Endothelial cell of umbilical vein (primary cell): ENCODE measurements at regions not wholly inside any gene's neighbourhood (a gene's known extent, or its start where the extent isn't known, plus 50 kb on each side); places are given as distances from the start of the nearest gene placed in this dataset.

Source experiments
- BruUV-seq: library from RNA; stranded (reverse); fragments of 400-500 nt; replicated peaks from 2 replicates; lab custom pipeline; 2021; lab: Mats Ljungman, UMichigan
- CTCF ChIA-PET: fragments of 300-600, 350-600 bp; sonication (Branson Sonifier 250); formaldehyde crosslinking; loops from one replicate; lab custom pipeline; 2021; ENCODE audit warnings: antibody characterized with exemption, inconsistent platforms; lab: Charles Lee
- POLR2A ChIA-PET: fragments of 300-600, 350-600 bp; sonication (Branson Sonifier 250); formaldehyde crosslinking; loops from one replicate; lab custom pipeline; 2021; ENCODE audit warnings: antibody characterized with exemption, inconsistent platforms; lab: Charles Lee
- DNase-seq: peaks from one replicate; pipeline ENCODE4 v3.0.0-alpha.2; 2011; ENCODE audit warnings: low read depth, low spot score
- FAIRE-seq: peaks from 2 replicates; lab custom pipeline; 2011; peaks lifted over from hg19 to GRCh38; lab: Jason Lieb, UNC
- H2AFZ ChIP-seq: 2 replicates; pipeline ENCODE4 v1.6.0; 2012; ENCODE audit warnings: low read depth, low read length, control low read depth, inconsistent platforms
- H3K27ac ChIP-seq: 2 replicates; pipeline ENCODE4 v1.5.1; 2011; ENCODE audit warnings: low read depth, mild to moderate bottlenecking, control low read depth, low read length, moderate library complexity; ENCODE audit not compliant: insufficient read depth
- H3K27me3 ChIP-seq, 2 experiments: 2 replicates each; pipeline versions ENCODE4 v1.6.0 to v1.6.1; 2011; ENCODE audit warnings: low read length in 2 of 2, mixed read lengths in 1 of 2; ENCODE audit not compliant: control insufficient read depth in 2 of 2, insufficient read depth in 2 of 2
- H3K36me3 ChIP-seq, 2 experiments: 2 replicates in 1 of 2; 3 replicates in 1 of 2; pipeline ENCODE4 v1.5.1; 2011; ENCODE audit warnings: low read length in 2 of 2, mild to moderate bottlenecking in 1 of 2, moderate library complexity in 1 of 2; ENCODE audit not compliant: control insufficient read depth in 2 of 2, insufficient read depth in 2 of 2; ENCODE audit errors: extremely low read depth in 1 of 2
- H3K4me1 ChIP-seq: 3 replicates; pipeline ENCODE4 v1.5.1; 2011; ENCODE audit warnings: mild to moderate bottlenecking, low read length; ENCODE audit not compliant: control insufficient read depth, insufficient read depth; ENCODE audit errors: extremely low read depth
- H3K4me2 ChIP-seq: 2 replicates; pipeline ENCODE4 v1.6.1; 2011; ENCODE audit warnings: low read length, control low read depth, mixed read lengths; ENCODE audit not compliant: insufficient read depth
- H3K4me3 ChIP-seq, 3 experiments: fragments of 200-600 bp in 1 of 3; sonication (generic), shearing (Covaris generic) in 1 of 3; replicated peaks in 1 of 3; 2 replicates each; pipeline ENCODE4 v1.5.1; 2011 to 2016; ENCODE audit warnings: control low read depth in 3 of 3, low read length in 3 of 3, mild to moderate bottlenecking in 2 of 3, inconsistent platforms in 1 of 3, low read depth in 1 of 3, moderate library complexity in 1 of 3; ENCODE audit not compliant: insufficient read depth in 1 of 3
- H3K79me2 ChIP-seq: 2 replicates; pipeline ENCODE4 v1.6.0; 2012; ENCODE audit warnings: low read length, inconsistent platforms; ENCODE audit not compliant: control insufficient read depth, insufficient read depth
- H3K9ac ChIP-seq: replicated peaks from 2 replicates; pipeline ENCODE3; 2011; ENCODE audit warnings: low read length, control low read depth; ENCODE audit not compliant: insufficient read depth; ENCODE audit errors: extremely low read depth
- H3K9me1 ChIP-seq: replicated peaks from 3 replicates; pipeline ENCODE4 v1.6.0; 2011; ENCODE audit warnings: mild to moderate bottlenecking, low read length; ENCODE audit not compliant: control insufficient read depth, insufficient read depth; ENCODE audit errors: extremely low read depth
- H3K9me3 ChIP-seq: replicated peaks from 2 replicates; pipeline ENCODE4 v1.5.1; 2012; ENCODE audit warnings: low read length, inconsistent platforms; ENCODE audit not compliant: control insufficient read depth, insufficient read depth
- H4K20me1 ChIP-seq: replicated peaks from 2 replicates; pipeline ENCODE3; 2011; ENCODE audit warnings: mild to moderate bottlenecking, low read length; ENCODE audit not compliant: control insufficient read depth, insufficient read depth; ENCODE audit errors: extremely low read depth
- EZH2 ChIP-seq: IDR thresholded peaks from 2 replicates; pipeline ENCODE4 v1.6.1; 2012; ENCODE audit warnings: borderline replicate concordance, low read depth, mild to moderate bottlenecking, moderate library complexity, low read length, inconsistent platforms; ENCODE audit not compliant: severe bottlenecking
- FOS ChIP-seq: IDR thresholded peaks from 2 replicates; pipeline ENCODE4 v1.6.1; 2011; ENCODE audit warnings: mild to moderate bottlenecking, low read length, moderate library complexity, borderline replicate concordance; ENCODE audit not compliant: insufficient read depth
- GATA2 ChIP-seq: IDR thresholded peaks from 2 replicates; pipeline ENCODE4 v1.7.0; 2011; ENCODE audit warnings: low read depth, mild to moderate bottlenecking, moderate library complexity, mixed read lengths, low read length; ENCODE audit not compliant: insufficient read length, insufficient read depth
- JUN ChIP-seq: IDR thresholded peaks from 2 replicates; pipeline ENCODE4 v1.6.1; 2011; ENCODE audit warnings: borderline replicate concordance, low read depth; ENCODE audit not compliant: insufficient read length, insufficient read depth
- MYC ChIP-seq: IDR thresholded peaks from one replicate; pipeline ENCODE4 v1.6.1; 2011; ENCODE audit warnings: mild to moderate bottlenecking, low read depth, low read length
- POLR2A ChIP-seq: IDR thresholded peaks from 2 replicates; pipeline ENCODE4 v1.6.1; 2012; ENCODE audit warnings: low read depth, mild to moderate bottlenecking, control low read depth, low read length
- POLR2AphosphoS5 ChIP-seq: IDR thresholded peaks from 2 replicates; pipeline ENCODE4 v1.6.1; 2012; ENCODE audit warnings: low read depth, mild to moderate bottlenecking, control low read depth, low read length, moderate library complexity; ENCODE audit not compliant: insufficient read depth
- dilution Hi-C: fragments of 300-500 bp; cut with MboI; formaldehyde crosslinking; loops from one replicate; pipeline ENCODE4 v1.15.0; 2019; ENCODE audit warnings: low sequenced_read_pairs; ENCODE audit not compliant: extremely low pct_ligation_motif_present
- intact Hi-C: fragments of 100-400 bp; cut with micrococcal nuclease; formaldehyde crosslinking; loops from one replicate; pipeline ENCODE4 v1.10.0; 2022
- TF ChIP-seq, protein P1 (sequence below): IDR thresholded peaks from 2 replicates; pipeline ENCODE4 v1.6.1; 2011; ENCODE audit not compliant: insufficient read depth, insufficient read length
- TF ChIP-seq, protein P2 (sequence below), 2 donors: IDR thresholded peaks; 1 replicate in 1 of 2; 2 replicates in 1 of 2; pipeline ENCODE4 v1.5.1; 2011; ENCODE audit warnings: low read length in 2 of 2, mild to moderate bottlenecking in 2 of 2, moderate library complexity in 2 of 2, control low read depth in 1 of 2, inconsistent platforms in 1 of 2, low read depth in 1 of 2; ENCODE audit not compliant: insufficient read depth in 1 of 2; ENCODE audit errors: extremely low read depth in 1 of 2

DNA sequence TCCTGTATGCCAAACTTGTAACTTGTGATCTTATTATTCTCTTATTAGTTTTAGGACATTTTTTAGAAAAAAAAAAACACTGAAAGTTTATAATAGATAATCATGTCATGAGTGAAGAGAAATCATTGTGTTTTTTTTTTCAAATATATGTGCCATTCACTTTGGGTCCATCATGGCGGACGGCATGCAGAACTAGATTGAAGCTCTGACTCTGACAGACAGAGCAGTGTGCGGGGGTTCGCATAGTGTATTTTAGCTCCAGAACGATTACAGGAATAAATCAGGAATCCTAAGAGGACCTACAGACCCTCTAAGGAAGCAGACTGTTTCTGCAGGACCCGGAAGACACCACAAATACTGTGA lies 484.4 kb upstream of the REG3G start:
- Histone ChIP-seq H3K9me3 (peaks cover 2% of the 10 kb centered on the region), H3K27ac (no peak overlapping the region), H3K79me2 (no peaks in the 10 kb centered on the region), H3K9me1 (no peaks in the 10 kb centered on the region), H3K9ac (no peak overlapping the region), H2AFZ (no peak overlapping the region), H3K4me2 (no peak overlapping the region), H3K27me3 (no peaks in the 10 kb centered on the region), H3K4me3 (no peak overlapping the region), H3K36me3 (no peaks in the 10 kb centered on the region), H3K4me1 (no peaks in the 10 kb centered on the region), H4K20me1 (no peaks in the 10 kb centered on the region)
- DNase-seq (no peak), FAIRE-seq (no peak)
- intact Hi-C loops (no loop called here), dilution Hi-C loops (no loop called here)
- BruUV-seq: no TSS peak
- ChIA-PET CTCF (no interaction called here), POLR2A (no interaction called here)
- no peak for TF ChIP-seq EZH2
- TF ChIP-seq, protein P1, sequence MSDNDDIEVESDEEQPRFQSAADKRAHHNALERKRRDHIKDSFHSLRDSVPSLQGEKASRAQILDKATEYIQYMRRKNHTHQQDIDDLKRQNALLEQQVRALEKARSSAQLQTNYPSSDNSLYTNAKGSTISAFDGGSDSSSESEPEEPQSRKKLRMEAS: no peak
- TF ChIP-seq, protein P2, sequence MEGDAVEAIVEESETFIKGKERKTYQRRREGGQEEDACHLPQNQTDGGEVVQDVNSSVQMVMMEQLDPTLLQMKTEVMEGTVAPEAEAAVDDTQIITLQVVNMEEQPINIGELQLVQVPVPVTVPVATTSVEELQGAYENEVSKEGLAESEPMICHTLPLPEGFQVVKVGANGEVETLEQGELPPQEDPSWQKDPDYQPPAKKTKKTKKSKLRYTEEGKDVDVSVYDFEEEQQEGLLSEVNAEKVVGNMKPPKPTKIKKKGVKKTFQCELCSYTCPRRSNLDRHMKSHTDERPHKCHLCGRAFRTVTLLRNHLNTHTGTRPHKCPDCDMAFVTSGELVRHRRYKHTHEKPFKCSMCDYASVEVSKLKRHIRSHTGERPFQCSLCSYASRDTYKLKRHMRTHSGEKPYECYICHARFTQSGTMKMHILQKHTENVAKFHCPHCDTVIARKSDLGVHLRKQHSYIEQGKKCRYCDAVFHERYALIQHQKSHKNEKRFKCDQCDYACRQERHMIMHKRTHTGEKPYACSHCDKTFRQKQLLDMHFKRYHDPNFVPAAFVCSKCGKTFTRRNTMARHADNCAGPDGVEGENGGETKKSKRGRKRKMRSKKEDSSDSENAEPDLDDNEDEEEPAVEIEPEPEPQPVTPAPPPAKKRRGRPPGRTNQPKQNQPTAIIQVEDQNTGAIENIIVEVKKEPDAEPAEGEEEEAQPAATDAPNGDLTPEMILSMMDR (IDR thresholded peaks at IDR 0.05; ENCODE audit: extremely low read depth in 1 of 2, insufficient read depth in 1 of 2, low read depth in 1 of 2, low read length in 2 of 2): no peak
- TF ChIP-seq POLR2AphosphoS5: no peak
- no peak for TF ChIP-seq MYC
- no peak for TF ChIP-seq JUN
- no peak for TF ChIP-seq FOS
- no peak for TF ChIP-seq POLR2A
- TF ChIP-seq GATA2: no peak
